GM23248 (cell line): ENCODE measurements at regions not wholly inside any gene's neighbourhood (a gene's known extent, or its start where the extent isn't known, plus 50 kb on each side); places are given as distances from the start of the nearest gene placed in this dataset.

ENCODE experiments used
- EZH2 ChIP-seq: fragments of 200-600 bp; sonication (generic); IDR thresholded peaks from 2 replicates; pipeline ENCODE4 v1.6.1; 2018; ENCODE audit warnings: antibody characterized with exemption, mild to moderate bottlenecking; ENCODE audit not compliant: insufficient read depth, poor library complexity, severe bottlenecking
- EZH2phosphoT487 ChIP-seq: fragments of 200-600 bp; sonication (generic); IDR thresholded peaks from 2 replicates; pipeline ENCODE4 v1.6.1; 2018; ENCODE audit warnings: antibody characterized with exemption, moderate library complexity, mild to moderate bottlenecking, low read depth; ENCODE audit not compliant: insufficient read depth

GRCh38 chr10:36837416-36837815, 288.0 kb upstream of the ANKRD30A start:
- TF ChIP-seq EZH2 (no peak), EZH2phosphoT487 (no peak)
